DND-41 (cell line): ENCODE measurements at regions not wholly inside any gene's neighbourhood (a gene's known extent, or its start where the extent isn't known, plus 50 kb on each side); places are given as distances from the start of the nearest gene placed in this dataset.

Experiments
- CTCF ChIP-seq: IDR thresholded peaks from 2 replicates; pipeline ENCODE4 v1.5.1; 2012; ENCODE audit warnings: borderline replicate concordance, low read length, moderate library complexity, mild to moderate bottlenecking; ENCODE audit not compliant: poor library complexity, severe bottlenecking; ENCODE audit errors: extremely low read depth
- EZH2 ChIP-seq: IDR thresholded peaks from 3 replicates; pipeline ENCODE4 v1.6.1; 2012; ENCODE audit warnings: borderline replicate concordance, low read depth, mild to moderate bottlenecking, moderate library complexity, low read length, inconsistent platforms; ENCODE audit not compliant: severe bottlenecking

GRCh38 chr17:63035695-63036094, 69.7 kb downstream of the TANC2 start:
- no peak for TF ChIP-seq CTCF
- no peak for TF ChIP-seq EZH2
